Nephron progenitor cell (in vitro differentiated cells): ENCODE measurements at regions not wholly inside any gene's neighbourhood (a gene's known extent, or its start where the extent isn't known, plus 50 kb on each side); places are given as distances from the start of the nearest gene placed in this dataset.

Experiments used
- DNase-seq: peaks from one replicate; pipeline ENCODE4 v3.0.0; 2021
- H3K27ac Mint-ChIP-seq: 2 replicates; pipeline ENCODE4 v1.8.0; 2021; ENCODE audit warnings: mild to moderate bottlenecking, moderate library complexity, mixed read lengths
- H3K27me3 Mint-ChIP-seq: 2 replicates; pipeline ENCODE4 v1.8.0; 2021; ENCODE audit warnings: mild to moderate bottlenecking, low read depth, mixed read lengths; ENCODE audit not compliant: poor library complexity
- H3K36me3 Mint-ChIP-seq: 2 replicates; pipeline ENCODE4 v1.8.0; 2021; ENCODE audit warnings: low read depth, mixed read lengths
- H3K4me1 Mint-ChIP-seq: 2 replicates; pipeline ENCODE4 v1.8.0; 2021; ENCODE audit warnings: mixed read lengths
- H3K4me3 Mint-ChIP-seq: 2 replicates; pipeline ENCODE4 v1.8.0; 2021; ENCODE audit warnings: mild to moderate bottlenecking, moderate library complexity, mixed read lengths
- H3K9me3 Mint-ChIP-seq: 2 replicates; pipeline ENCODE4 v1.8.0; 2021; ENCODE audit warnings: mild to moderate bottlenecking, moderate library complexity, mixed read lengths
- CTCF ChIP-seq: fragments of 200-600 bp; sonication (generic); IDR thresholded peaks from 2 replicates; pipeline ENCODE4 v1.5.0; 2021; ENCODE audit warnings: antibody characterized with exemption

DNA sequence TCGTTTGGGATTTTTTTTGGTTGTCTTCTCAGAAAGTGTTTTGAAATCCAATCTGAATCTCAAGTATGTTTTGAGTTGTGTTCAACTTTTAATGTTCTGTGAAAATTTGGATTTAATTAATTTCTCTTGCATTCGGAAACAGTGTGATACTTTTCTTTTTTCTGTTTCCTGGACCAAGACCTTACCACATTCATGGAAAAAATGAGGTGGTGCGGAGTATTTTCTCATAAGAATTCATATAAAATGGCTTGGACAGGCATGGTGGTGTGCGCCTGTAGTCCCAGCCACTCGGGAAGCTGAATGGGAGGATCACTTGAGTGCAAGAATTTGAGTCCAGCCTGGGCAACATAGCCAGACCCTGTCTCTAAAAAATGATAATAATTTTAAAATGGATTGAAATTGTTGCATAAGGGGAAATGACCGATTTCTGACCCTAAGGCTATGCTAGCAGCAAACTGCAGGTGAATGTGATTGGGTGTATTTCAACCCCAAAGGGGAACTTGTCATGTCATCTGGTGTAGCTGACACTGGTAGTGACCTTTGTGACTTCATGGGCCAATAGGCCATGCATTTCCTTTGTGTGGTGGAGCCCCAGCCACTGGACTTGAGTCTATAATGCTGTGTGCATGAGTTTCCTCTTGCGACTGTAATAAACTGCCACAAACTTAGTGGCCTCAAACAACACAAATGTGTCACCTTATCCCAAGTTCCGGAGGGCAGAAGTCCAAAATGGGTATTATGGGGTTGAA is 123.5 kb upstream of the RFLNA start:
- Mint-ChIP-seq H3K27me3 (peaks cover 24% of the 10 kb centered on the region), H3K4me3 (no peak overlapping the region), H3K4me1 (peaks cover 27% of the 10 kb centered on the region), H3K9me3 (peaks cover 20% of the 10 kb centered on the region), H3K36me3 (peaks cover 4% of the 10 kb centered on the region), H3K27ac (no peak overlapping the region)
- no peak for TF ChIP-seq CTCF
- DNase-seq = no peak

DNA sequence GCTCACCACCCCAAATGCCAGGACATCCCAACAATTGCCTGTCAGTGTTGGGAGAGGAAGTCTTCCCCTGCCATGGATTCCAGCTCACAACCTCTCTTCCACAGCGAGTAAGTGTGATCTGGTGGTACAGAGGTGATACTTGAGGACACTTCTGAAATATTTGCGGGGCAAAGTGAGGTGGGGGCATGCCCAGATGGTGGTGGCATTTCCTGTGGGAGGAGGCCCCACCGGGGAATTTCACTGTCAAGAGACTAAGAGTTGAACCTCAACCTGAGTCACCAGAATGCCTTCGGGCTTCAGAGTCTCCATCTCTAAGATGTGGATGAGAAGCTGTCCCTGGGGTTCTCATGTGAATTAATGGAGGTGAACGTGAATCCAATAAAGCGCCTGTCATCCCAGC is 122.3 kb upstream of the RFLNA start:
- peaks cover 27% of the 10 kb centered on the region for H3K4me1 Mint-ChIP-seq
- DNase-seq = no peak
- no peak overlapping the region for H3K27ac Mint-ChIP-seq
- no peak overlapping the region for H3K4me3 Mint-ChIP-seq
- no peak for TF ChIP-seq CTCF
- peaks cover 26% of the 10 kb centered on the region for H3K27me3 Mint-ChIP-seq
- H3K9me3 Mint-ChIP-seq = peaks cover 12% of the 10 kb centered on the region
- peaks cover 4% of the 10 kb centered on the region for H3K36me3 Mint-ChIP-seq

GRCh38 chr12:124173692-124174091 is 121.2 kb upstream of the RFLNA start:
- H3K27ac Mint-ChIP-seq = no peak overlapping the region
- H3K4me3 Mint-ChIP-seq = no peak overlapping the region
- H3K36me3 Mint-ChIP-seq = peaks cover 4% of the 10 kb centered on the region
- H3K27me3 Mint-ChIP-seq = peaks cover 26% of the 10 kb centered on the region
- no peak for TF ChIP-seq CTCF
- DNase-seq = no peak
- H3K4me1 Mint-ChIP-seq = peaks cover 27% of the 10 kb centered on the region
- peaks cover 4% of the 10 kb centered on the region for H3K9me3 Mint-ChIP-seq

DNA sequence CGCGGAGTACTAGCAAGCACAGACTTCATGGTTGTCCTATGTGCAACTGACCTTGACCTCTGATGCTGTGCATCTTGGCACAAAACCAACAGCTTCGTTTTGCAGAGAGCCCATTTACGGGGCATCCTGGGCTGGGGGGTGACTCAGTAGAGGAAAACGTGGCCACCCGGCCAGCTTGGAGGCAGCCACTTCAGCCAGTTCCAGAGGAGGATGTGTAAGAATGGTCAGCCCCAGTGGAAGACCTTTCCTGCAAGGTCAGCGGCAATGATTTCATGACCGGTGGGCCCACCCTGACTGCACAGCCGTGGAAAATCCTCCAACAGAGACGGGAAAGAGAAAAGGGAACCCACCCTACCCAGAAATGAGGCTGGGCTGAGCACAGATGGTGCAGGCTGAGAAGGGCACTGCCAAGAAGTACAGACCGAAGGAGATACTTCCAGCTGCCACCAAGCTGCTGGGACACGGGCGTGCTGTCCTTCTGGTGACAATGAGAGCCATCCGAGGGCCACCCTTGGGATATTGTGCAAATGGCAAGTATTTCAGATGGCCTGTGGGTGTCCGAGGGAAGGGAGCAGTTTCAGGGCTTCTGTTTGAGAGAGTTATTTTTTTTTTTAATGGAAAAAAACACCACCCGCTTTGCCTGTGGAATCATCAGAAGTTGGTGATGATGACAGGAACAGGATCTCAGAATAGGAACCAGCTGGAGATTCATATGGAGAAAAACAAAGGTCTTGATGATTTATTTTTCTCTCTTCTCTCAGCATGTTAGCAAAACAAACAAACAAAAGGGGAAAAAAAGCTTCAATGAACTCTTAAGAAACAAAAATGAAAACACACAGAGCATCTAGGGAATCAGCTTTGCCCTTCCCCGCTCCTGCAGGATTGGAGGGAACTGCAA is 120.2 kb upstream of the RFLNA start:
- no peak for DNase-seq
- peaks cover 27% of the 10 kb centered on the region for H3K4me1 Mint-ChIP-seq
- no peak for TF ChIP-seq CTCF
- no peak overlapping the region for H3K4me3 Mint-ChIP-seq
- peaks cover 30% of the 10 kb centered on the region for H3K27me3 Mint-ChIP-seq
- no peaks in the 10 kb centered on the region for H3K36me3 Mint-ChIP-seq
- no peak overlapping the region for H3K27ac Mint-ChIP-seq
- peaks cover 4% of the 10 kb centered on the region for H3K9me3 Mint-ChIP-seq

GRCh38 chr12:124175704-124176103 is 119.2 kb upstream of the RFLNA start:
- Mint-ChIP-seq H3K4me1 (peaks cover 27% of the 10 kb centered on the region), H3K4me3 (no peak overlapping the region), H3K36me3 (no peaks in the 10 kb centered on the region), H3K9me3 (peaks cover 4% of the 10 kb centered on the region), H3K27ac (no peak overlapping the region), H3K27me3 (peaks cover 30% of the 10 kb centered on the region)
- DNase-seq = no peak
- no peak for TF ChIP-seq CTCF
